SK-N-SH treated with all-trans-retinoic acid at 6 μM for 48 hours (cell line): ENCODE measurements at regions not wholly inside any gene's neighbourhood (a gene's known extent, or its start where the extent isn't known, plus 50 kb on each side); places are given as distances from the start of the nearest gene placed in this dataset.

Experiments
- ATAC-seq: fragments of 200-7000 bp; cut with Tn5 transposase; 3 replicates; pipeline ENCODE4 v1.9.1; 2020; ENCODE audit warnings: mild to moderate bottlenecking, moderate library complexity
- ARNTL ChIP-seq: fragments of 450-650 bp; formaldehyde crosslinking; IDR thresholded peaks from 2 replicates; pipeline ENCODE4 v1.5.0; 2020; ENCODE audit warnings: low read depth, mild to moderate bottlenecking, moderate library complexity, borderline replicate concordance
- BACH2 ChIP-seq: fragments of 250-450 bp; sonication (Bioruptor Pico); IDR thresholded peaks from 2 replicates; pipeline ENCODE4 v1.9.0; 2021; ENCODE audit warnings: mild to moderate bottlenecking, borderline replicate concordance
- CREB5 ChIP-seq: fragments of 250-450 bp; sonication (Bioruptor Pico); IDR thresholded peaks from 2 replicates; pipeline ENCODE4 v1.5.1; 2020; ENCODE audit warnings: low read depth, mild to moderate bottlenecking, moderate library complexity
- CSDC2 ChIP-seq: fragments of 250-450 bp; sonication (Bioruptor Pico); IDR thresholded peaks from 2 replicates; pipeline ENCODE4 v1.5.0; 2020; ENCODE audit warnings: mild to moderate bottlenecking, moderate library complexity
- CSRNP3 ChIP-seq: fragments of 250-450 bp; sonication (Bioruptor Pico); IDR thresholded peaks from 2 replicates; pipeline ENCODE4 v1.5.1; 2021; ENCODE audit warnings: mild to moderate bottlenecking, moderate library complexity
- ESRRG ChIP-seq: fragments of 250-450 bp; sonication (Bioruptor Pico); IDR thresholded peaks from 2 replicates; pipeline ENCODE4 v1.6.1; 2021; ENCODE audit warnings: mild to moderate bottlenecking
- GLIS3 ChIP-seq: fragments of 250-450 bp; sonication (Bioruptor Pico); IDR thresholded peaks from 2 replicates; pipeline ENCODE4 v1.5.0; 2020; ENCODE audit warnings: mild to moderate bottlenecking, moderate library complexity
- ISL1 ChIP-seq: fragments of 250-450 bp; sonication (Bioruptor Pico); IDR thresholded peaks from 2 replicates; pipeline ENCODE4 v2.1.2; 2022; ENCODE audit warnings: mild to moderate bottlenecking, moderate library complexity
- OSR1 ChIP-seq: fragments of 250-450 bp; sonication (Bioruptor Pico); IDR thresholded peaks from 2 replicates; pipeline ENCODE4 v1.8.0; 2022; ENCODE audit warnings: moderate library complexity, mild to moderate bottlenecking, inconsistent platforms
- PATZ1 ChIP-seq: fragments of 250-450 bp; sonication (Bioruptor Pico); IDR thresholded peaks from 2 replicates; pipeline ENCODE4 v1.8.0; 2020; ENCODE audit warnings: mild to moderate bottlenecking, moderate library complexity, borderline replicate concordance
- PPARA ChIP-seq: fragments of 250-450 bp; sonication (Bioruptor Pico); IDR thresholded peaks from 2 replicates; pipeline ENCODE4 v1.5.0; 2020; ENCODE audit warnings: mild to moderate bottlenecking, borderline replicate concordance
- SNAI2 ChIP-seq: fragments of 250-450 bp; sonication (Bioruptor Pico); IDR thresholded peaks from 2 replicates; pipeline ENCODE4 v1.5.0; 2020; ENCODE audit warnings: mild to moderate bottlenecking, moderate library complexity
- TCF4 ChIP-seq: fragments of 250-450 bp; sonication (Bioruptor Pico); IDR thresholded peaks from 2 replicates; pipeline ENCODE4 v1.8.0; 2021; ENCODE audit warnings: mild to moderate bottlenecking, moderate library complexity, borderline replicate concordance
- TOX ChIP-seq: fragments of 250-450 bp; sonication (Bioruptor Pico); IDR thresholded peaks from 2 replicates; pipeline ENCODE4 v1.8.0; 2021; ENCODE audit warnings: mild to moderate bottlenecking, moderate library complexity, borderline replicate concordance
- TSHZ2 ChIP-seq: fragments of 250-450 bp; sonication (Bioruptor Pico); IDR thresholded peaks from 2 replicates; pipeline ENCODE4 v1.5.0; 2020; ENCODE audit warnings: mild to moderate bottlenecking, moderate library complexity
- ZC3H10 ChIP-seq: fragments of 250-450 bp; sonication (Bioruptor Pico); IDR thresholded peaks from 2 replicates; pipeline ENCODE4 v1.5.1; 2021; ENCODE audit warnings: mild to moderate bottlenecking, moderate library complexity
- ZFP3 ChIP-seq: fragments of 250-450 bp; sonication (Bioruptor Pico); IDR thresholded peaks from 2 replicates; pipeline ENCODE4 v1.5.0; 2020; ENCODE audit warnings: mild to moderate bottlenecking, moderate library complexity
- ZFP30 ChIP-seq: fragments of 450-650 bp; formaldehyde crosslinking; IDR thresholded peaks from 2 replicates; pipeline ENCODE4 v1.5.0; 2022; ENCODE audit warnings: mild to moderate bottlenecking, moderate library complexity
- ZNF565 ChIP-seq: fragments of 450-650 bp; formaldehyde crosslinking; conservative IDR thresholded peaks from 2 replicates; pipeline ENCODE4 v1.5.0; 2020; ENCODE audit warnings: low read depth, mild to moderate bottlenecking, moderate library complexity
- ZNF70 ChIP-seq: fragments of 450-650 bp; formaldehyde crosslinking; IDR thresholded peaks from 2 replicates; pipeline ENCODE4 v1.5.0; 2020; ENCODE audit warnings: mild to moderate bottlenecking, moderate library complexity
- ZNF8 ChIP-seq: fragments of 450-650 bp; formaldehyde crosslinking; IDR thresholded peaks from 2 replicates; pipeline ENCODE4 v1.5.0; 2020; ENCODE audit warnings: mild to moderate bottlenecking, moderate library complexity

- TF ChIP-seq ZC3H10 (CRISPR knock-in tag): no peak
- TF ChIP-seq CSRNP3 (CRISPR knock-in tag): no peak
- TF ChIP-seq TSHZ2: no peak
- TF ChIP-seq ISL1 (CRISPR knock-in tag): no peak
- ATAC-seq: no peak
Observed at GRCh38 chr21:20662514-20662913, 335.7 kb upstream of the NCAM2 start.

GRCh38 chr21:20667931-20668330 lies 330.3 kb upstream of the NCAM2 start:
- ATAC-seq: no peak
- no peak for TF ChIP-seq TOX (CRISPR knock-in tag)
- no peak for TF ChIP-seq SNAI2 (CRISPR knock-in tag)
- TF ChIP-seq TCF4 (CRISPR knock-in tag): no peak
- TF ChIP-seq ISL1 (CRISPR knock-in tag): no peak
- TF ChIP-seq ZNF8 (CRISPR knock-in tag): no peak
- TF ChIP-seq ESRRG (CRISPR knock-in tag): no peak
- TF ChIP-seq ARNTL (CRISPR knock-in tag): no peak
- TF ChIP-seq GLIS3 (CRISPR knock-in tag): no peak
- TF ChIP-seq OSR1 (CRISPR knock-in tag): no peak
- no peak for TF ChIP-seq CSRNP3 (CRISPR knock-in tag)

GRCh38 chr21:20685475-20685874 lies 312.7 kb upstream of the NCAM2 start:
- ATAC-seq: no peak
- TF ChIP-seq ZFP30 (no peak), ZNF565 (no peak), PPARA (CRISPR knock-in tag) (no peak), PATZ1 (CRISPR knock-in tag) (no peak), CSDC2 (no peak), GLIS3 (CRISPR knock-in tag) (no peak), ZFP3 (CRISPR knock-in tag) (no peak), SNAI2 (CRISPR knock-in tag) (no peak), CREB5 (CRISPR knock-in tag) (no peak), CSRNP3 (CRISPR knock-in tag) (no peak), ARNTL (CRISPR knock-in tag) (no peak), ZNF70 (CRISPR knock-in tag) (no peak), OSR1 (CRISPR knock-in tag) (no peak), ZC3H10 (CRISPR knock-in tag) (no peak), BACH2 (CRISPR knock-in tag) (no peak), ESRRG (CRISPR knock-in tag) (no peak)
